ENCODE measurements at regions not wholly inside any gene's neighbourhood (a gene's known extent, or its start where the extent isn't known, plus 50 kb on each side); places are given as distances from the start of the nearest gene placed in this dataset.

GRCh38 chr9:109886041-109886440, 106.0 kb downstream of the PALM2AKAP2 start:
- no peaks in the 10 kb centered on the region for H3K79me2 ChIP-seq (ENCODE audit: insufficient read depth, low read length)
- H3K27ac ChIP-seq (ENCODE audit: low read depth, low read length): no peak overlapping the region
- no peak for DNase-seq (ENCODE audit: insufficient read length, low spot score, missing footprints)
- no peaks in the 10 kb centered on the region for H3K9me3 ChIP-seq (ENCODE audit: low read depth, low read length)
- no peak overlapping the region for H3K4me2 ChIP-seq (ENCODE audit: insufficient read depth, low read length)
- H3K4me1 ChIP-seq (ENCODE audit: insufficient read depth, low read length): peaks cover 13% of the 10 kb centered on the region
- H3K36me3 ChIP-seq (ENCODE audit: insufficient read depth, low read length): no peaks in the 10 kb centered on the region
- H2AFZ ChIP-seq (ENCODE audit: low read length): no peak overlapping the region
- no peak overlapping the region for H3K4me3 ChIP-seq (ENCODE audit: insufficient read depth, low read length)
- no peak for TF ChIP-seq CTCF (IDR thresholded peaks at IDR 0.05; ENCODE audit: extremely low read depth, low read depth, low read length)
- H4K20me1 ChIP-seq (ENCODE audit: insufficient read depth, low read length): no peaks in the 10 kb centered on the region
- no peaks in the 10 kb centered on the region for H3K27me3 ChIP-seq (ENCODE audit: insufficient read depth, low read length)

GRCh38 chr9:109886617-109887016, 106.6 kb downstream of the PALM2AKAP2 start:
- no peak for TF ChIP-seq CTCF (IDR thresholded peaks at IDR 0.05; ENCODE audit: extremely low read depth, low read depth, low read length)
- H3K36me3 ChIP-seq (ENCODE audit: insufficient read depth, low read length): no peaks in the 10 kb centered on the region
- H3K27ac ChIP-seq (ENCODE audit: low read depth, low read length): peak overlapping the region; percentile 57
- H3K27me3 ChIP-seq (ENCODE audit: insufficient read depth, low read length): no peaks in the 10 kb centered on the region
- no peak overlapping the region for H2AFZ ChIP-seq (ENCODE audit: low read length)
- H3K79me2 ChIP-seq (ENCODE audit: insufficient read depth, low read length): no peaks in the 10 kb centered on the region
- no peaks in the 10 kb centered on the region for H4K20me1 ChIP-seq (ENCODE audit: insufficient read depth, low read length)
- H3K9me3 ChIP-seq (ENCODE audit: low read depth, low read length): no peaks in the 10 kb centered on the region
- DNase-seq (ENCODE audit: insufficient read length, low spot score, missing footprints): no peak
- peak overlapping the region; percentile 3 for H3K4me2 ChIP-seq (ENCODE audit: insufficient read depth, low read length)
- no peak overlapping the region for H3K4me3 ChIP-seq (ENCODE audit: insufficient read depth, low read length)
- H3K4me1 ChIP-seq (ENCODE audit: insufficient read depth, low read length): peaks cover 13% of the 10 kb centered on the region

- peak; percentile 51 for DNase-seq (ENCODE audit: insufficient read length, low spot score, missing footprints)
- peak overlapping the region; percentile 57 for H3K27ac ChIP-seq (ENCODE audit: low read depth, low read length)
- TF ChIP-seq CTCF (IDR thresholded peaks at IDR 0.05; ENCODE audit: extremely low read depth, low read depth, low read length): no peak
Measured at GRCh38 chr9:109887079-109887478, 107.1 kb downstream of the PALM2AKAP2 start.

GRCh38 chr9:109888695-109889094, 108.7 kb downstream of the PALM2AKAP2 start:
- H4K20me1 ChIP-seq (ENCODE audit: insufficient read depth, low read length): no peaks in the 10 kb centered on the region
- DNase-seq (ENCODE audit: insufficient read length, low spot score, missing footprints): no peak
- no peak for TF ChIP-seq CTCF (IDR thresholded peaks at IDR 0.05; ENCODE audit: extremely low read depth, low read depth, low read length)
- no peak overlapping the region for H2AFZ ChIP-seq (ENCODE audit: low read length)
- no peaks in the 10 kb centered on the region for H3K79me2 ChIP-seq (ENCODE audit: insufficient read depth, low read length)
- no peak overlapping the region for H3K4me3 ChIP-seq (ENCODE audit: insufficient read depth, low read length)
- H3K9me3 ChIP-seq (ENCODE audit: low read depth, low read length): no peaks in the 10 kb centered on the region
- H3K4me2 ChIP-seq (ENCODE audit: insufficient read depth, low read length): no peak overlapping the region
- H3K36me3 ChIP-seq (ENCODE audit: insufficient read depth, low read length): no peaks in the 10 kb centered on the region
- peaks cover 13% of the 10 kb centered on the region for H3K4me1 ChIP-seq (ENCODE audit: insufficient read depth, low read length)
- H3K27ac ChIP-seq (ENCODE audit: low read depth, low read length): no peak overlapping the region
- no peaks in the 10 kb centered on the region for H3K27me3 ChIP-seq (ENCODE audit: insufficient read depth, low read length)

More at GRCh38 chr9:109887079-109887478, 107.1 kb downstream of the PALM2AKAP2 start:
- peaks cover 13% of the 10 kb centered on the region for H3K4me1 ChIP-seq (ENCODE audit: insufficient read depth, low read length)
- no peaks in the 10 kb centered on the region for H3K79me2 ChIP-seq (ENCODE audit: insufficient read depth, low read length)
- no peaks in the 10 kb centered on the region for H3K27me3 ChIP-seq (ENCODE audit: insufficient read depth, low read length)
- H2AFZ ChIP-seq (ENCODE audit: low read length): no peak overlapping the region
- no peaks in the 10 kb centered on the region for H3K36me3 ChIP-seq (ENCODE audit: insufficient read depth, low read length)
- H3K4me3 ChIP-seq (ENCODE audit: insufficient read depth, low read length): no peak overlapping the region
- peak overlapping the region; percentile 3 for H3K4me2 ChIP-seq (ENCODE audit: insufficient read depth, low read length)
- no peaks in the 10 kb centered on the region for H3K9me3 ChIP-seq (ENCODE audit: low read depth, low read length)
- H4K20me1 ChIP-seq (ENCODE audit: insufficient read depth, low read length): no peaks in the 10 kb centered on the region
